Stimulated activated CD4-positive, alpha-beta T cell treated with anti-CD3 and anti-CD28 coated beads, TNF-alpha, amount 100 ng/mL, for 24 hours (primary cell): ENCODE measurements at regions not wholly inside any gene's neighbourhood (a gene's known extent, or its start where the extent isn't known, plus 50 kb on each side); places are given as distances from the start of the nearest gene placed in this dataset.

Experiments used
- DNase-seq, 3 experiments: peaks; one replicate each; pipeline ENCODE4 v3.0.0-alpha.2; 2020; ENCODE audit warnings: low read depth in 3 of 3

DNA sequence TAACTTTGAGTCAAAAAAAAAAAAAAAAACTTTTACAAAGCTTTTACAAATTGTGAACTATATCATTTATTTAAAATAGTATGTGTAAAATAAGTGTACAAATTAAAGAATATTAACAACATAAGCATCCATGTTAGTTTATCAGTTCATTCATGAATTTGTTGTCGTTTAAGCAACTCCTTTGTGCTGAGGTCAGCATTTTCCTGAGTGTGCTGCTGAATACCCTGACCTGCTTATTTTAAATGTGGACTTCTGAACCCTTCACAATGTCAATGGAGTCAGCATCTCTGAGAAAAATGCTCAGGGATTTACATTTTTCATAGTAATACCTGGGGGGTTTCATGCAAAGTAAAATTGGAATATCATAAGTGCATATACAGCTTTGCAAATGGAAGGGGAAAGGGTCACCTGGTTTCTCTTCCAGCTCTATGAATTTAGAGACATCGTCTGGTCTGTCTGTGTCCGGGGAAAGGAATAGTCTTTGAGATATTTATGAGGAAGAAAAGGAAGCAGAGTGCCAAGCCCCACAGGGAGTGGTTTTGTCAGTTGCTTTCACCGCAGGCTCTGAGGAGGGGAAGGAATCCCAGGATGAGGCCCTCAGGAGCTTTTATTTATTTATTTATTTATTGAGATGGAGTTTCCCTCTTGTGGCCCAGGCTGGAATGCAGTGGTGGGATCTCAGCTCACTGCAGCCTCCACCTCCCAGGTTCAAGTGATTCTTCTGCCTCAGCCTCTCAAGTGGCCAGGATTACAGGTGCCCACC is 125.5 kb upstream of the SVIL start:
- no peak for DNase-seq

DNA sequence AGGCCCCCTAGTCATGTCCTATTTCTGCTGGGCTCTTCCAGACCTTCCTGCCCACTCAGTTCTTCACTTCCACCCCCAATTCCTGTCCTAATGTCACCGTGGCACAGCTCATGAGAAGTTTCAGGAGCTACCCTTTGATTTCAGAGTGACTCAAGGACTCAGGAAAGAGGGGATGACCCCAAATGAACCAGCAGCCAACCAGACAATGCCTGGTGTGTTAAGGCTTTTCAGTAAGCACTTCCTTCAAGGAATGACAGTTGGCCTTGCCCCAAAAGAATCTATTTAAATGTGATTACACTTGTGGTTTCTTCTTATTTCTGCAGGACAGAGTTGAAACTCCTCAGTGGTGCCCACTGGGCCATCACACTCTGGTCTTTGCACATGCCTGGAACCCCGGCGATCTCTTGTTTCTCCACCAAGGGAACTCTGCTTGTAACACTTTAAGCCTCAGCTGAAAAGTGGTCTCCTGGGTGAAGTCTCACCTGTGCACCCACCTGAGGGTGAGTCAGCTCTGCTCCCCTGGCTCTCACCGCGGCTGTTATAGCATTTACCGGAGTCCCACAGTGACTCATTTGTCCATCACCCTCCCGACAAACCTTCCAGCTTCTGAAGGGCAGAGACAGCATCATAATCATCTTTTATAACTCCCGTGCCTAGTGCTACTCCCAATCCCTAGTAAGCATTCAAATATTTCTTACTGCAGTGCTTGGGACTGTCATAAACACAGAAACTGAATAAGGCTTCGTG is 123.0 kb upstream of the SVIL start:
- no peak for DNase-seq

DNA sequence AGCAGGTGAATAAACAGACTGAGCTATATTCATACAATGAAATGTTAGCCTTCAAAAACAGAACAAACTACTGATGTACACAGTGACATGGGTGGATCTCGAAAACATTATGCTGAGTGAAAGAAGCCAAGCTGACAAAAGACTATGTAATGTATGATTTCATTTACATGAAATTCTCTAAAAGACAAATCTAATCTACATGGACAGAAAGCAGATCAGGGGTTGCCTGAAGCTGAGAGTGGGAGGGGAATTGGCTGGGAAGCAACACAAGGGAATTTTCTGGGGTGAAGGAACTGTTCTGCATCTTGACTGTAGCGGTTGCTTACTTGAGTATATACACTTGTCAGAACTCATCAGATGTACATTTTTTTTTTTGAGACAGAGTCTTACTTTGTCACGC is 121.7 kb upstream of the SVIL start:
- no peak for DNase-seq

DNA sequence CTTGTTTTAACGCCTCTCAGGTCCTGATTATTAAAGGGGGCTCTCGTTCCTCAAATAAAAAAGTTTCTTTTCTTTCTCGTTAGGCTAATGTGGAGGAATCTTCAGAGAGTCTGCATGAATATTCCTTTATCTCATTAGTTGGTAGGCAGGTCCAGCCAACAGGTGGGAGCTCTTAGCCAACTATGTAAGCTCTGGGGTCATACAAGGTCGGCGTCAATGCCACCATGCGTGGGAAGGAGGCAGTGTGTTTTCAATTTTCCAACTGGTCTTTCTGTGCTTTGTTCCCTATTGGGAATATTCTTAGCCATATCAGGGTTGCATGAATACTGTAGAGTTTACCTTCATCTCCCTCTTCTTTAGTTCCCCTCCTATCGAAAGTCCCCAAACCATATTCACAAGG is 118.5 kb upstream of the SVIL start:
- no peak for DNase-seq

DNA sequence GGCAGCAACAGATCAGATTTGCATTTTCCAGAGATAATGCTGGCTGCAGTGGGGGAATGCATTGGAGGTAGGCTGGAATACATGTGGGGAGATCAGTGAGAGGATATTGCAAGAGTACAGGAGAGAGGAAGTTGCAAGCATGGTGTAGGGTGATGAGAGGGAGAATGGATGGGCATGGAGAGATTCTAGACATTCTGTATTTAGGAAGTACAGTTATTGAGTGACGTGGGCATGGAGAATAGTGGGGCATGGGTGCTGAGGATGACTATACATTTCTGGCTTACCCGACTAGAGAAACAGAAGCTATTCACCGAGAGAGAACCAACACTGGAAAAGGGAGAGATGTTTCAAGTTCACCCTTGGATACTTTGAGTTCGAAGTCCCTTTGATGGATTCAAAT is 116.9 kb upstream of the SVIL start:
- no peak for DNase-seq

DNA sequence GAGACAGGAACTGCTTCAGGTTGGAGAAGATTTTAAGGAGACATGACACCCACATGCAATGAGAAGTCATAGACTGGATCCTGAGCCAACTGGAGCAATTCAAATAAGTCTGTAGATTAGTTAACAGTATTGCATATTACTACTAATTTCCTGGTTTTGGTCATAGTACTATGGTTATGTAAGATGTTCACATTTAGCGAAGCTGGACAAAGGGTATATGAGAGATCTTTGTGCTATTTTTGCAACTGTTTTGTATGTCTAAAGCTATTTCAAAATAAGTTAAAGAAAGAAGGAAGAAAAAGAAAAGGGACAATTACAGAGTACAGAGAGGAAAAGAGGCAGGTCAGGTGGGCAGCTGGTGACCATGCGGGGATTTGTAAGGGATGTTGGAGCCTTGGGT is 116.5 kb upstream of the SVIL start:
- DNase-seq, result no peak

DNA sequence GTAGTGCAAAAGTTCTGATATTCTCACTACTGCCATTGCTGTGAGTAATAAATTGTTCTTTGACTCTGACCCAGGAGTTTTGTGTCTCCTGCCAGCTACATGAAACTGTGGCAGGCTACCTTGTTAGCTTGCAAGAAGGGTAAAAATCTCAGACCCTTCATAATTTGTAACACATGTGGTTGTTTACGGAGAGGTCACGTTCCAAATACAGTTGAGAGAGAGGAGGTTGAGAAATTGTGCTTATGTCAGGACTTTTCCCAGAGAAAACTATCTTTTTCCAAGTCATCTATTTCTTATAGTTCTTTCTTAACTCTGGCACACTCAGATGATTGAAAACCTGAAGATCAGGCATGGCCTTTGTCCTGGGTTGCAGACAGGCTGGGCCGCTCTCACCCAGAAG is 114.4 kb upstream of the SVIL start:
- DNase-seq, result no peak

DNA sequence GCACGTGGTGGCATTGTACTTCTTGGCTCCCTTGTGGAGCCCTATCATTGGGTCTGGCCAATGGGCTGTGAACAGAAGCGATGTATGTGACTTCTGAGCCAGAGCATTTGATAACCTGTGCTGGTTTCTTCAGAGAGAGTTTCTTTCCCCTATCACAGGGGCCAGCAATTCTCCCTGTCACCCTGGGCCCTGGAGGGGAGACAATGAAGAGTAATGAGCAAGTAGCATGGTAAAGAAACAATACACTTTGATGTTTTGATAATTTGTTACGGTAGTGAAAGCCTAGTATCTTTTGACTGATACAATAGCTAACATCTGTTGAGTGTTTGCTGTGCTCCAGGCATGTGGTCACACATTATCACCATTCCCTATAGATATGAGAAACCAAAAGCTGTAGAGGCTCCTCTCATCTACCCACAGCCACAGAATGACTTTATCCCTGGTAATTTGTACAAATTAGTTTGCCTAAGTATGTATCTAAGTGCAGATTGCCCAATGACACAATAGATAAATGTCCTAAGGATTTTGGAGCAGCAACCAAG is 113.4 kb upstream of the SVIL start:
- DNase-seq, result no peak

DNA sequence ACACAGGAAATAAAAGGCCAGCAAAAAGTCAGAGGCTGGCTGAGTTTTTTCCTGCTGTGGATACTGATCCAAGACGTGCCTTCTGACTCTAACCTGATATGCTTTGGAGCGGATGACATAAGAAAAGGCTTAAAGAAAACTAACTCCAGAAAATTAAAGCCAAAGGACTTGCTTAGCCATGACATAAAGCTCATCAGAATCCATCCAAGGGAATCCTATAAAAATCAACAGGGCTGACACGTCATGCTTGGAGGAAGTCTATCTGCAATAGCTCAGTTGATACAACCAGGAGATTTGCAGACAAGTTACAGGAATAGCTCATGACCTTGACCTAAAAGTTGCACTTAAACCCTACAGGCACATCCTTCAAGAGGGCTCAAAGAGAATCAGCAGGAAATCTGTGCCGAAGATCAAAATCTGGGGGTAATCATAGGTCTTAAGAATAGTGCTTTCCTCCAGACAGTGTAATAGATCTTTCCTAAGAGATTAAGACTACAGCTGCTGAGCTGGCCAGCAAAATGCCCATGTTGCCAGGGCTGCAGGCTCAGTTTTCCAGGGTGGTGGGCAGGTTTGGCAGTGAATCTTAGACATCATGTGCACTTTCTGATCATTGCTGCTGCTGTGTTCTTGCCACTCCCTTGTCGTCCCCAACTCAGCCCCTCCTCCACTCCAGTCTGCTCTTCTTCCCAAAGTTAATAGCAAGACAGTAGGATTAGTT is 111.5 kb upstream of the SVIL start:
- DNase-seq, result no peak

DNA sequence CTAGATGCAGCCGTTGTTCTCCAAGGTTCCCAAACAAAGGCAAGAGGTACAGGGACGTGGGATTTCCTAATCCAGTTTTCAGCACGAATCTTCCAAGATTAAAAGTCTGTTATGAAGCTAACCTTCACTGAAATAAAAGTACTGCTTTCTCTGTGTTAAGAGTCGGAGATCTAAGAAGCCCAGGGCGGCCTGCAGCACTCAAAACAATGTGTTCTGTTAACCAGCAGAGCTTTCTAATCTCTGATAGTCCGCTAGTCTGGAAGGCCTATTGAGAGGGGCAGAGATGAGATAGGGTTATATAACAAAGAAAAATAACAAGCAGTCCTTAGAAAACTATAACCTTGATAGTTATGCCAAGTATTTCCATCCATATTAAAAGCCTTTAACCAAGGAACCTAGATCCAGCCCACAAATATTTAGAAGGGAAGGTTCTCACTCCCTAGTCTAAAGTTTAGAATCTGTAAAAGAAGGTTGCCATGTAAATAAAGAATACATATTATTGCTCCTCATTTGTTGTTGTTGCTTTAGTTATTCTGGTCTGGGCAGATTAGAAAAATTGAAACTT is 106.3 kb upstream of the SVIL start:
- no peak for DNase-seq

DNA sequence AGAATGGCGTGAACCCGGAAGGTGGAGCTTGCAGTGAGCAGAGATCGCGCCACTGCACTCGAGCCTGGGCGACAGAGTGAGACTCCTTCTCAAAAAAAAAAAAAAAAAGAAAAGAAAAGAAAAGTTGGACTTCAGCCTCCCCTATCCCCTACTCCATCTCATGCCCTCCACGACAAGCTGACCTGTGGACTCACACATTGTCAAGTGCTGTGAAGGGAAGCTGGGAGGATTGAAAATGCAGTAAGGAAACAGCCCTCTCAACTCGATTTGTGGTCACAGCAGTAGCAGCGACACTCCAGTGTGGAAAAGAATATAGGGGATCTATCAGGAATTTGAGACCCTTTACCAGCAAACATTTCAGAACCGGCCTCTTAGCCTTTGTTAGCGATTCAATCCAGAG is 103.6 kb upstream of the SVIL start:
- no peak for DNase-seq

DNA sequence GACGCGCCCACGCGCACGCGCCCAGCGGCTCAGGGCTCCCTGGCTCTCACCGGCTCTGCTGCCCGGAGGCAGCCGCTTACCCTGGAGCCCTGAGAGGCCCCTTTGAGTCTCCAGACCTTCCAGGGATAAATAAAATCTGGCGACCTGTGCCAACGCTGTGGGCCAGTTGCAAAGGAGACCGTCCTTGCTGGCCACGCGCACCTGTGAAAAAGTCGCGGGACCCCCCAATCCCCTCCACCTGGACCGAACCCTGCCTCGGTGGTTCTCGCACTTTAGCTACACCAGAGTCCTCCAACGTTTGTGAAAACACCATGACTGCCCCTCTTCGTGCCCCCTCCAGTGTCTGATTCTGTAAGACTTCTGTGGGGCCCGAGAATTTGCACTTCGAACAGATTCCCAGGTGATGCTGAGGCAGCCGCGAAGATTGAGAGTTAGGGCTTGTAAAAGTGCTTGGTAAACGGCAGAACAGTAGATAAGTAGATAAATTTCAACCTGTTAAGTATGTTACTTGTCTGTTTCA is 102.4 kb upstream of the SVIL start:
- no peak for DNase-seq

DNA sequence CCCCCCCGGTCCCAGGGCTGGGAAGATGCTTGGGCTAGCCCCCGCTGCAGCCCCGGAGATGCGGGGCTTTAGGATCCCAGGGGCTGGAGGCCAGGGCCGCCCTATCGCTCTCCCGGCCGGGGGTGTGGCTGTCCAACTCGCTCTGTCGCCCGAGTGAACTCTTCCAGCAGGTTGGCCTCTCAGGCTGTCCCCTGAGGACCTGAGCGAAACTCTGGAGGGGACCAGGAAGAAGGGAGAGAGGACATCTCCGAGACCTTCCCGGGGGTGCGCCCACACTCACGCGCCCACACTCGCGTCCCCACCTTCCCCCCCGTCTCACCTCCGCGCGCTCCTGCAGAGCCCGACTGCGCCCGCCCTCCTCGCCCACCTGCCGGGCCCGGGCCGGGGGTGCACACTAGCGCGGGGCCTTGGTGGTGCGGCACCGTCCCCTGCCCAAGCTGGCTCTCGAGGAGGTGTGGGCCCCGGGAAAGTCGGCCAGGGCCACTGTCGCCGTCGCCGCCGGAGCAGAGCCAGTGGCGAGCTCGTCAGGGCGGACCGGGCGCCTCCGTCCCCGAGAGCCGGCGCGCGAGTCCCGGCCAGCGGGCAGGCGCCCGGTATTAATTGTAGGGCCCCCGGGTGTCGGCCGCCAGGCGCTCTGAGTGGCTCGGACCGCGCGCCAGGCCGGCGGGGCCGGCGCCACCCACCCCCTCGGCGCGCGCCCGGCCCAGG is 101.7 kb upstream of the SVIL start:
- peak in 1 of 3 experiments; percentile 17 for DNase-seq

DNA sequence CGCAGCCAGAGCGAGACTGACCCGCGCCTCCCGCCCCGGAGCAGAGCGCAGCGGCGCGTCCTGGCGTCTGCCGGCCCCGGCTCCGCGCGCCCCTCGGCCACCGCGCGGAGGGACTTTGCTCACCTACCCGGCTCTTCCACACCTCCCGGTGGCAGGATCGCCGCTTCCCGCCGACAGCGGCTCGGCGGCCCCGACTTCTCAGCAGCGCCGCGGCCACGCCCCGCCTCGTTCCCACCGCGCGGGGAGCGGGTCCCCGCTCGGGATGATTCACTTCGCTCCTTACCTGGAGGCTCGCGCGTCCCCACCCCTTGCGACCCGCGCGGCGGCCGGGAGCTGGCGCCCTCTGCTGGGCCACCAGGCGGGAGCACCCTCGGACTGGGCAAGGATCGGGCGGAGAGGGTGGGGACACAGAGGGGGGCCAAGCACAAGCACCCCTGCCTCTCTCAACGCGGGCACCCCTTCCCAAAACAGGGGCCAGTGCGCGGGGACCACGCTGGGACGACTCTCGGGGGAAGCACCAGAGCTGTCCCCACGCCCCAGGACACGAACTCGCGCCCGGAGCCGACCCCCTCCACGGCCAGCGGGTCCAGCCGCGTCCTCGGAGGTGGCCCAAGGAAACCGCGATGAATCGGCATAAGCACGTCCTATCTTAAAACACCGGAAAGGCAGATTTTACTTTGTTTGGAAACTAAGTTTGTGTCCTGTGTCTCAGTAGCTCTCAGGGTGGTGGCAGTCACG is 101.0 kb upstream of the SVIL start:
- DNase-seq, result peak; percentile 69 to 84 (median 74)

DNA sequence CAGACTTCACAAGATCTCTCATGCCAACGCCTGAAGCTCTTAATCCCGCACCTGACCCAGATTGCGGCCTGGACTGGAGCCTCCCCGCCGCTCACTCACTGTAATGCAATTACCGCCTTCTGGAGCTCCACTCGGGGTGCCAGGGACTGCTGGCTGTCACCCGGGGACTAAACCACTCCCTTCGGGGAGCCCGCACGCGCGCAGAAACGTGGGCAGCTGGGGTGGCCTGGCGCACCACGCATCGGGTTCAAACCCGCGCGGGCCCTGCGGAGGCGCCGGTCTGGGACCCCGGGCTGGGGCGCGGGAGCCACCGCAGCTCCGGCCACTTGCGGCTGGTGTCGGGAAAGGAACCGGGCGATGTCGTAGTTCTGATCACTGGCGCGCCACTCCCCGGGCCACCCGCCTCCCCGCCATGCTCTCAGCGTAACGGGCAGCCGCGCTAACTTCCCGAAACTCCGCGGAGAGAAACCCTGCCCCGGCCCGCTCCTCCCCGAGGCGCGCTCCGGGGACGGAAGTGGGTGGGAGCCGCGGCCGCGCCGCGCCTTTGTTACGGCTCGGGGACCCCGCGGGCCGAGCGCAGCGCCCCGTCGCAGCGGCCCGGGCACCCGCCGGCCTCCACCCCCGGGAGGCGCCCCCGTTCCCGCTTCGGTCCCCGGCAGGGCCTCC is 100.3 kb upstream of the SVIL start:
- peak in 1 of 3 experiments; percentile 51 for DNase-seq

DNA sequence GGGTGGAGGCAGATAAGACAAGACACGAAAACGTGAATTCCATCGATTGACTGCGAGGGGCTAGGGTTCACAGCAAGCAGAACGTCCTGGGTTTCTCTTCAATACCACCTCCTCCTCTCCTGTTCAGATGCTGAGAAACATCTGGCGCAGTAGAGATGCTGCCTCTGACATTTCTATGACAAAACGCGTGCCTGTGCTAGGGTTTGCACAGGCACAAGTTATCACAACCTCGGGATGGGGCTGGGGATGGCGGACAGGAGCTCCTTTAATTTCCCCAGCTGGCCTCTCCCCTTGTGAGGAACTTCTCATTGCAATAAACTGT is 99.8 kb upstream of the SVIL start:
- DNase-seq, result no peak

DNA sequence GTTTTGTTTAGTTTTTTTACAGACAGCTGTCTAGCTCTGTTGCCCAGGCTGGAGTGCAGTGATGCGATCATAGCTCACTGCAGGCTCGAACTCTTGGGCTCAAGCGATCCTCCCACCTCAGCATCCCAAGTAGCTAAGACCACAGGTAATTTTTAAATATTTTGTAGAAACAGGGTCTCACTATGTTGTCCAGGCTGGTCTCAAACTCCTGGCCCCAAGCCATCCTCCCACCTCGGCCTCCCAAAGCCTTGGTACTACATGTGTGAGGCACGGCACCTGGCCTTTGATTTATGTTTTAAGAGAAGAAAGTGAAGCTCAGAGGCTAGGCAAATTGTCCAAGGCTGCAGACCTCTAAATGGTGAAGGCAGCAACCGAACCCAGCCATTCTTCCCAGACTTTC is 98.6 kb upstream of the SVIL start:
- DNase-seq, result no peak

DNA sequence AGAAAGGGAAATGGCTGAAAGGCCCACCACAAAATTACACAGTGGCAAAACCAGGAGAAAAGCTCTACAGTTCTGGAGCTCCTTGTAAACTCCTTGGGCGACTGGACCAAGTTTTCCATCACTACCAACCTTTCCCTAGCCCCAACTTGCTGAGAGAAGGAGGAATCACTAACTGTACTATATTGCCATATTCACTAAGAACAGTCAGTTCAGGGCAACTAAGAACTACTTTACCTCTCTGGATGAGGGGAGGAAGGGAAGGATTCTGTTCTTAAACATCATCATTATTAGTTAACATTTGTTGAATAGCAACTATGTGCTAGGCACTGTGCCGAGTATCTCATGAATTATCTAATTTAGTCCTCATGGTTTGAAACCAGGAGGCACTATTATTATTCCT is 98.1 kb upstream of the SVIL start:
- DNase-seq, result no peak

DNA sequence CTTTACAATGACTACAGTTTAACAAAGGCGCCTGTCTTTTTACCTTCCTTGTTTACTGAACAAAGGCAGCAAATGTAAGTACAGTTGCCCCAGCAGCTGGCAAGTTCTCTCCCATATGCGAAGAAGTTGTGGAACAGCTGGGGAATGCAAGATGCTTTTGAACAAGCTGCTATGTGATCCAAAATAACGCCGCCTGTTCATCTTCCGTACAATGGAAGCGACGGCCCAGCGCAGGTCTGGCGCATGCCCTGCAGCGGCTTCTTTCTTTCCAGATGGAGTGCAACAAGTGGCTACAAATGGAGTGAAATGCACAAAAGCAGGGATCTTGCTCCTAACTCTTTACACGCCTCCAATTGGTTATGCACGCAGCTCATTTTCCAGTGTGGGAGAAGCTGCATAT is 97.0 kb upstream of the SVIL start:
- DNase-seq, result no peak

DNA sequence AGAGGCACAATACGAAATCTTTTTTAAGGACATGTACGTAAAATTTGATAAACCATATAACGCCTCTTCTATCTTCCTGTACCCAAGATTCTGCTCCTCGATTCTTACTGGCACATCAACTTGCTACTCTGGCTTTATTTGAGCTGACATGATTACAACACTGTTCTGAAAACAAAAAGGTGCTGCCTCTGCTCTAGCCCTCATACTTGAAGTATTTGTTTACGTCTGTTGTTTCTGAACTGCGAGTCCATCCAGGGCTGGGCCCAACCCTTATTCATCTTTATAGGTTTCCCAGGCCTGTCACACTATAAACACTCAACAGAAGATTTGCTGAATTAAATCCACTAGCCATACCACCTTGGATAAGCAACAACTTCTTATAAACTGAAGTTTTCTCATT is 96.2 kb upstream of the SVIL start:
- no peak for DNase-seq
